H9 (cell line): ENCODE measurements at regions not wholly inside any gene's neighbourhood (a gene's known extent, or its start where the extent isn't known, plus 50 kb on each side); places are given as distances from the start of the nearest gene placed in this dataset.

Experiments used
- DNase-seq: peaks from one replicate; pipeline ENCODE4 v3.0.0-alpha.2; 2017
- H2AFZ ChIP-seq: one replicate; pipeline ENCODE4 v1.6.1; 2013; ENCODE audit warnings: mild to moderate bottlenecking, low read length, control low read depth, moderate library complexity
- H2AK5ac ChIP-seq: 2 replicates; pipeline ENCODE4 v1.6.1; 2013; ENCODE audit warnings: low read length, control low read depth, mixed read lengths; ENCODE audit not compliant: insufficient read length
- H2BK120ac ChIP-seq: one replicate; pipeline ENCODE4 v1.6.1; 2013; ENCODE audit warnings: low read depth, mild to moderate bottlenecking, low read length, control low read depth, inconsistent platforms; ENCODE audit not compliant: poor library complexity, severe bottlenecking
- H2BK12ac ChIP-seq: 2 replicates; pipeline ENCODE4 v1.6.1; 2013; ENCODE audit warnings: low read length, control low read depth, mixed read lengths, low read depth; ENCODE audit not compliant: insufficient read length
- H2BK15ac ChIP-seq: 2 replicates; pipeline ENCODE4 v1.6.1; 2013; ENCODE audit warnings: low read depth, low read length, control low read depth
- H2BK20ac ChIP-seq: one replicate; pipeline ENCODE4 v1.6.1; 2013; ENCODE audit warnings: low read depth, mild to moderate bottlenecking, low read length, control low read depth, inconsistent platforms; ENCODE audit not compliant: poor library complexity, severe bottlenecking
- H2BK5ac ChIP-seq: 2 replicates; pipeline ENCODE4 v1.6.1; 2013; ENCODE audit warnings: low read length, control low read depth, mixed read lengths; ENCODE audit not compliant: insufficient read length
- H3K14ac ChIP-seq: 2 replicates; pipeline ENCODE4 v1.6.1; 2013; ENCODE audit warnings: low read length, control low read depth; ENCODE audit not compliant: insufficient read depth
- H3K18ac ChIP-seq: 2 replicates; pipeline ENCODE4 v1.6.1; 2013; ENCODE audit warnings: low read depth, mild to moderate bottlenecking, mixed read lengths, low read length, control low read depth; ENCODE audit not compliant: insufficient read length
- H3K23ac ChIP-seq: 2 replicates; pipeline ENCODE4 v1.6.1; 2013; ENCODE audit warnings: low read length, control low read depth, mixed read lengths, low read depth; ENCODE audit not compliant: insufficient read length
- H3K23me2 ChIP-seq: 2 replicates; pipeline ENCODE4 v1.6.1; 2013; ENCODE audit warnings: low read depth, mild to moderate bottlenecking, mixed read lengths, low read length, control low read depth; ENCODE audit not compliant: insufficient read length, poor library complexity, severe bottlenecking
- H3K27ac ChIP-seq: 2 replicates; pipeline ENCODE4 v1.5.1; 2013; ENCODE audit warnings: low read length, control low read depth, mixed read lengths, low read depth; ENCODE audit not compliant: insufficient read length
- H3K27me3 ChIP-seq: 2 replicates; pipeline ENCODE4 v1.6.1; 2013; ENCODE audit warnings: low read length, control low read depth, inconsistent platforms; ENCODE audit not compliant: insufficient read depth
- H3K4ac ChIP-seq: 2 replicates; pipeline ENCODE4 v1.6.1; 2013; ENCODE audit warnings: low read depth, mild to moderate bottlenecking, control low read depth, inconsistent platforms, low read length, moderate library complexity
- H3K4me1 ChIP-seq: 2 replicates; pipeline ENCODE4 v1.6.1; 2013; ENCODE audit warnings: low read length, control low read depth, inconsistent platforms; ENCODE audit not compliant: insufficient read depth
- H3K4me2 ChIP-seq: 2 replicates; pipeline ENCODE4 v1.6.1; 2013; ENCODE audit warnings: low read length, control low read depth, mixed read lengths; ENCODE audit not compliant: insufficient read length, insufficient read depth
- H3K56ac ChIP-seq: 2 replicates; pipeline ENCODE4 v1.6.1; 2013; ENCODE audit warnings: low read depth, mild to moderate bottlenecking, mixed read lengths, low read length, control low read depth; ENCODE audit not compliant: insufficient read length
- H3K79me1 ChIP-seq: 2 replicates; pipeline ENCODE4 v1.6.1; 2013; ENCODE audit warnings: low read depth, mild to moderate bottlenecking, moderate library complexity, low read length, control low read depth, inconsistent platforms; ENCODE audit not compliant: insufficient read depth, poor library complexity, severe bottlenecking
- H3K79me2 ChIP-seq: 2 replicates; pipeline ENCODE4 v1.6.1; 2013; ENCODE audit warnings: low read length, control low read depth, inconsistent platforms; ENCODE audit not compliant: insufficient read depth
- H3K9ac ChIP-seq: 2 replicates; pipeline ENCODE4 v1.6.1; 2013; ENCODE audit warnings: low read length, control low read depth, mixed read lengths; ENCODE audit not compliant: insufficient read length; ENCODE audit errors: extremely low read depth
- H3K9me3 ChIP-seq: one replicate; pipeline ENCODE4 v1.6.1; 2013; ENCODE audit warnings: low read depth, low read length, inconsistent platforms; ENCODE audit not compliant: control insufficient read depth
- H3T11ph ChIP-seq: one replicate; pipeline ENCODE4 v1.6.1; 2013; ENCODE audit warnings: mild to moderate bottlenecking, low read length, control low read depth, inconsistent platforms
- H4K20me1 ChIP-seq: one replicate; pipeline ENCODE4 v1.6.1; 2013; ENCODE audit not compliant: control insufficient read depth, insufficient read length, insufficient read depth
- H4K5ac ChIP-seq: 2 replicates; pipeline ENCODE4 v1.6.1; 2013; ENCODE audit warnings: low read depth, mild to moderate bottlenecking, mixed read lengths, low read length, control low read depth; ENCODE audit not compliant: insufficient read length
- H4K8ac ChIP-seq: replicated peaks from 2 replicates; pipeline ENCODE4 v1.6.1; 2013; ENCODE audit warnings: low read length, control low read depth, mixed read lengths, low read depth; ENCODE audit not compliant: insufficient read length
- H4K91ac ChIP-seq: 2 replicates; pipeline ENCODE4 v1.6.1; 2013; ENCODE audit warnings: low read depth, mild to moderate bottlenecking, moderate library complexity, mixed read lengths, low read length, control low read depth; ENCODE audit not compliant: insufficient read length
- H3K27ac Mint-ChIP-seq, 3 experiments: 2 replicates in 2 of 3; 3 replicates in 1 of 3; pipeline ENCODE4 v1.8.0; 2020 to 2021; ENCODE audit warnings: mixed read lengths in 3 of 3, mild to moderate bottlenecking in 1 of 3, moderate library complexity in 1 of 3
- H3K27me3 Mint-ChIP-seq: 2 replicates; pipeline ENCODE4 v1.8.0; 2021; ENCODE audit warnings: low read depth, mild to moderate bottlenecking, moderate library complexity, mixed read lengths
- H3K36me3 Mint-ChIP-seq, 3 experiments: 2 replicates in 2 of 3; 3 replicates in 1 of 3; pipeline ENCODE4 v1.8.0; 2020 to 2021; ENCODE audit warnings: low read depth in 3 of 3, mixed read lengths in 3 of 3; ENCODE audit not compliant: insufficient read depth in 1 of 3
- H3K4me1 Mint-ChIP-seq, 2 experiments: 2 replicates each; pipeline ENCODE4 v1.8.0; 2020; ENCODE audit warnings: mixed read lengths in 2 of 2
- H3K4me3 Mint-ChIP-seq, 2 experiments: 2 replicates in 1 of 2; 3 replicates in 1 of 2; pipeline ENCODE4 v1.8.0; 2020 to 2021; ENCODE audit warnings: mild to moderate bottlenecking in 2 of 2, mixed read lengths in 2 of 2, moderate library complexity in 1 of 2
- H3K9me3 Mint-ChIP-seq, 2 experiments: 2 replicates in 1 of 2; 3 replicates in 1 of 2; pipeline ENCODE4 v1.8.0; 2020; ENCODE audit warnings: mild to moderate bottlenecking in 2 of 2, mixed read lengths in 2 of 2, moderate library complexity in 1 of 2
- CTCF ChIP-seq: fragments of 200-600 bp; sonication (generic); conservative IDR thresholded peaks from 3 replicates; pipeline ENCODE4 v1.8.0; 2021; ENCODE audit warnings: antibody characterized with exemption, mild to moderate bottlenecking
- WGBS: extraction: QIAGEN DNeasy Blood & Tissue Kit; methylation state at CpG from one replicate; pipeline ENCODE4 v1.1.7; 2013; ENCODE audit warnings: missing lambda C conversion rate, low lambda C conversion rate, mixed read lengths; ENCODE audit not compliant: insufficient read length; ENCODE audit errors: extremely low coverage; 5-methylcytosine and 5-hydroxymethylcytosine counted together

DNA sequence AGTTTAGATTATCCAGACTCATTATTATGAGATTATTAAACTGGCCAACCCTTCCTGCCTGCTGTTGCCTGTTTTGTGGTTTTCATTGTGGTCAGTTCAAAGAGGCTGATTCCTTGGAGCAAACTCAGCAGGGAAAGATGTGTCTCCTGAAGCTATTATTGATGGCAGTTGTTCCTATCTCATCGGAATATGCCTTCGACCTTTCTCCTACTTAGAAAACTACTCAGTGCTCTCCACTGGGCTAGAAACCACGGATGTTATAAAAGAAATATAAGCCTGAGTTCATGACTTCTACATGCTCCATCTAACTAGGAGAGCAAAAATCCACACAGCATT, 80.2 kb upstream of the NAV2 start:
- WGBS: no CpG with 5 or more reads among the region's 3 CpGs
- H3K27me3 ChIP-seq: no peaks in the 10 kb centered on the region
- Mint-ChIP-seq H3K4me1 (no peaks in the 10 kb centered on the region), H3K9me3 (peaks cover 0 to 5% of the 10 kb centered on the region in 2 experiments; a peak in 2 of 5 replicates), H3K27ac (no peak overlapping the region), H3K4me3 (no peak overlapping the region), H3K27me3 (no peaks in the 10 kb centered on the region), H3K36me3 (no peaks in the 10 kb centered on the region)
- H4K20me1 ChIP-seq: no peaks in the 10 kb centered on the region
- DNase-seq: no peak
- H3K79me1 ChIP-seq: no peaks in the 10 kb centered on the region
- H3K23me2 ChIP-seq: no peaks in the 10 kb centered on the region
- H2BK20ac ChIP-seq: no peak overlapping the region
- no peak overlapping the region for H3K18ac ChIP-seq
- no peaks in the 10 kb centered on the region for H3K79me2 ChIP-seq
- no peak for TF ChIP-seq CTCF
- H3K9ac ChIP-seq: no peak overlapping the region
- H3K9me3 ChIP-seq: no peaks in the 10 kb centered on the region
- no peak overlapping the region for H2BK120ac ChIP-seq
- no peak overlapping the region for H3K56ac ChIP-seq
- H4K8ac ChIP-seq: no peak overlapping the region
- no peak overlapping the region for H2AK5ac ChIP-seq
- no peak overlapping the region for H2BK5ac ChIP-seq
- H3T11ph ChIP-seq: no peak overlapping the region
- no peak overlapping the region for H2BK12ac ChIP-seq
- no peaks in the 10 kb centered on the region for H3K4me1 ChIP-seq
- no peak overlapping the region for H3K4ac ChIP-seq
- no peak overlapping the region for H2BK15ac ChIP-seq
- H3K14ac ChIP-seq: no peak overlapping the region
- no peak overlapping the region for H3K27ac ChIP-seq
- no peak overlapping the region for H4K91ac ChIP-seq
- H4K5ac ChIP-seq: no peak overlapping the region
- H3K23ac ChIP-seq: no peak overlapping the region
- H2AFZ ChIP-seq: no peak overlapping the region
- H3K4me2 ChIP-seq: no peak overlapping the region
